Lung (tissue), 11 donors: ENCODE measurements at regions not wholly inside any gene's neighbourhood (a gene's known extent, or its start where the extent isn't known, plus 50 kb on each side); places are given as distances from the start of the nearest gene placed in this dataset.
"Not testable (repeated sequence)": the region's sequence is repeated elsewhere in the genome, so short reads cannot be mapped to it uniquely, and the experiment has no call there.

Source experiments
- ATAC-seq: fragments of 200-7000 bp; cut with Tn5 transposase; one replicate; pipeline ENCODE4 v1.9.1; 2020; ENCODE audit warnings: moderate number of reproducible peaks; ENCODE audit not compliant: insufficient read depth, low FRiP score
- DNase-seq, 3 donors: peaks; one replicate each; pipeline ENCODE4 v3.0.0-alpha.2; 2013 to 2017
- H3K27ac ChIP-seq, 2 donors: one replicate each; pipeline ENCODE4 v1.5.1; 2013; ENCODE audit warnings: mild to moderate bottlenecking in 2 of 2, moderate library complexity in 2 of 2, control low read depth in 1 of 2, inconsistent platforms in 1 of 2, low read depth in 1 of 2, low read length in 1 of 2
- H3K27me3 ChIP-seq, 3 donors: one replicate each; pipeline ENCODE4 v1.5.1; 2013; ENCODE audit warnings: low read length in 2 of 3; ENCODE audit not compliant: control insufficient read depth in 3 of 3, insufficient read depth in 3 of 3
- H3K36me3 ChIP-seq, 4 donors: one replicate each; pipeline ENCODE4 v1.5.1; 2013; ENCODE audit warnings: low read length in 4 of 4, mild to moderate bottlenecking in 1 of 4, moderate library complexity in 1 of 4; ENCODE audit not compliant: control insufficient read depth in 4 of 4, insufficient read depth in 4 of 4
- H3K4me1 ChIP-seq, 5 donors: one replicate each; pipeline ENCODE4 v1.5.1; 2013; ENCODE audit warnings: low read length in 5 of 5, mild to moderate bottlenecking in 2 of 5, moderate library complexity in 1 of 5; ENCODE audit not compliant: control insufficient read depth in 5 of 5, insufficient read depth in 5 of 5
- H3K4me3 ChIP-seq: one replicate; pipeline ENCODE4 v1.5.1; 2013; ENCODE audit warnings: mild to moderate bottlenecking, control low read depth, moderate library complexity
- H3K9ac ChIP-seq, 2 donors: one replicate each; pipeline ENCODE4 v1.5.1; 2013; ENCODE audit warnings: low read length in 2 of 2, control low read depth in 1 of 2; ENCODE audit not compliant: insufficient read depth in 1 of 2
- H3K9me3 ChIP-seq, 4 donors: one replicate each; pipeline ENCODE4 v1.5.1; 2013; ENCODE audit warnings: low read length in 3 of 4, mild to moderate bottlenecking in 1 of 4, moderate library complexity in 1 of 4; ENCODE audit not compliant: control insufficient read depth in 4 of 4, insufficient read depth in 3 of 4
- CTCF ChIP-seq: IDR thresholded peaks from 2 replicates; pipeline ENCODE4 v1.5.1; 2012; ENCODE audit warnings: mild to moderate bottlenecking; ENCODE audit errors: control extremely low read depth, extremely low read depth
- WGBS, 2 donors: extraction: QIAGEN DNeasy Blood & Tissue Kit; methylation state at CpG; one replicate each; pipeline ENCODE4 v1.1.7; 2013; 5-methylcytosine and 5-hydroxymethylcytosine counted together
- donor health status: control.
- donor health status: control.
- donor health status: Bipolar disorder and iron deficiency.
- donor health status: healthy.
- donor health status: DM: yes; HTN: yes; CAD: no.

DNA sequence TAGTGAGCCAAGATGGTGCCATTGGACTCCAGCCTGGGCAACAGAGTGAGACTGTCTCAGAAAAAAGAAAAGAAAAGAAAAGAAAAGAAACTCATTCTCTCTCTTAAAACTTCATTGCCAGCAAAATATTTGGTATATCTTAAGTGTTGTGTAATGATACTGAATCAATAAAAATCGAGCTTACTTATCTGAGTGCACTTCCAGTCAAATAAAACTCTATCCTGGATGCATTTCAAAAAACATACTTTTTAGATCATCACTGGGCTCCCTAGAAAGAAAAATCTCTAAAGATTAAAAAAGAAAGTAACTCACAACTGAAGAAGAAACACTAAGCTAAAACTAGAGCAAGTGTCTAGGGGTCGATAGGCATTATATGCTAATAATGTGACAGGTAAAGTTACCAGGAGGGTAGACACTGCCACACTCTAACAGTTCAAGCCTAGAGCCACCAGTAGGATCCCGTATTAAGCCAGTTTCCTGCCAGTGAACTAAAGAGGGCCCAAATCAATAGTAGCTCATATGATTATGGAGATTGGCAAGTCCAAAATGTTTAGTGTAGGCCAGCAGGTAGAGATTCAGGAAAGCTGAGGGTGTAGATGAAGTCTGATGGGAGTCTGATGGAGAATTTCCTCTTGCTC lies 242.1 kb upstream of the CYRIA start:
- H3K9me3 ChIP-seq, result peaks cover 0 to 5% (median 2%) of the 10 kb centered on the region in 4 donors
- no peak overlapping the region for H3K4me3 ChIP-seq
- no peaks in the 10 kb centered on the region for H3K27me3 ChIP-seq
- H3K4me1 ChIP-seq, result no peaks in the 10 kb centered on the region
- TF ChIP-seq CTCF, result no peak
- DNase-seq (no peak), ATAC-seq (no peak)
- H3K9ac ChIP-seq, result no peak overlapping the region
- no peak overlapping the region for H3K27ac ChIP-seq
- no peaks in the 10 kb centered on the region for H3K36me3 ChIP-seq
- whole genome bisulfite sequencing, 2 donors, result 74 to 84% methylated on average over 3 of the region's 3 CpGs

GRCh38 chr2:16905325-16905724 lies 239.7 kb upstream of the CYRIA start:
- ATAC-seq, H3K9ac ChIP-seq, H3K27me3 ChIP-seq, H3K36me3 ChIP-seq, DNase-seq, H3K27ac ChIP-seq, H3K4me3 ChIP-seq, H3K4me1 ChIP-seq, H3K9me3 ChIP-seq: not testable (repeated sequence)
- 96 to 97% methylated on average over 5 of the region's 5 CpGs for WGBS, 2 donors

GRCh38 chr2:16900405-16901025 lies 234.9 kb upstream of the CYRIA start:
- Histone ChIP-seq H3K27ac (no peak overlapping the region), H3K27me3 (no peaks in the 10 kb centered on the region), H3K4me1 (peaks cover 0 to 4% (median 0%) of the 10 kb centered on the region in 5 donors), H3K9ac (no peak overlapping the region), H3K36me3 (no peaks in the 10 kb centered on the region), H3K9me3 (peaks cover 0 to 5% (median 2%) of the 10 kb centered on the region in 4 donors), H3K4me3 (no peak overlapping the region)
- peak in 2 of 3 donors; percentile 15 to 18 for DNase-seq
- TF ChIP-seq CTCF, result peak; percentile 13
- WGBS, 2 donors, result 79 to 80% methylated on average over 6 of the region's 6 CpGs
- ATAC-seq, result no peak

GRCh38 chr2:16899958-16900357 lies 234.3 kb upstream of the CYRIA start:
- Histone ChIP-seq H3K36me3 (no peaks in the 10 kb centered on the region), H3K4me3 (no peak overlapping the region), H3K27me3 (no peaks in the 10 kb centered on the region), H3K27ac (no peak overlapping the region), H3K4me1 (peaks cover 0 to 4% (median 0%) of the 10 kb centered on the region in 5 donors), H3K9me3 (peaks cover 0 to 5% (median 2%) of the 10 kb centered on the region in 4 donors), H3K9ac (no peak overlapping the region)
- DNase-seq, result no peak
- no peak for TF ChIP-seq CTCF
- no peak for ATAC-seq
- 78 to 85% methylated on average over 2 of the region's 2 CpGs for WGBS, 2 donors
